HG03064 (cell line): ENCODE measurements at regions not wholly inside any gene's neighbourhood (a gene's known extent, or its start where the extent isn't known, plus 50 kb on each side); places are given as distances from the start of the nearest gene placed in this dataset.
"Not testable (repeated sequence)": the region's sequence is repeated elsewhere in the genome, so short reads cannot be mapped to it uniquely, and the experiment has no call there.

Experiments used
- ATAC-seq: cut with Tn5 transposase; IDR thresholded peaks from one replicate; pipeline ENCODE4 v1.9.1; 2021; ENCODE audit warnings: low read depth; ENCODE audit not compliant: unreplicated experiment

- no peak for ATAC-seq
Measured at GRCh38 chr3:163513149-163513657, 1565.1 kb downstream of the SI start.

GRCh38 chr3:163508206-163508605 is 1570.1 kb downstream of the SI start:
- ATAC-seq, result no peak

- no peak for ATAC-seq
Measured at GRCh38 chr3:163504974-163505373, 1573.3 kb downstream of the SI start.

- ATAC-seq, result not testable (repeated sequence)
Measured at GRCh38 chr3:163499736-163500219, 1578.5 kb downstream of the SI start.

GRCh38 chr3:163498842-163499735 is 1579.2 kb downstream of the SI start:
- ATAC-seq, result not testable (repeated sequence)

GRCh38 chr3:163491714-163492113 is 1586.6 kb downstream of the SI start:
- no peak for ATAC-seq

GRCh38 chr3:163490119-163490518 is 1588.2 kb downstream of the SI start:
- no peak for ATAC-seq

GRCh38 chr3:163482695-163483094 is 1595.6 kb downstream of the SI start:
- no peak for ATAC-seq

GRCh38 chr3:163481738-163482137 is 1596.6 kb downstream of the SI start:
- ATAC-seq, result no peak

GRCh38 chr3:163476179-163476578 is 1602.1 kb downstream of the SI start:
- no peak for ATAC-seq

- ATAC-seq, result no peak
Measured at GRCh38 chr3:163474766-163475165, 1603.5 kb downstream of the SI start.

- ATAC-seq, result no peak
Measured at GRCh38 chr3:163468531-163469335, 1609.6 kb downstream of the SI start.

GRCh38 chr3:163462446-163462845 is 1615.8 kb downstream of the SI start:
- no peak for ATAC-seq

GRCh38 chr3:163450698-163451097 is 1627.6 kb downstream of the SI start:
- ATAC-seq, result no peak

GRCh38 chr3:163438760-163439159 is 1639.5 kb downstream of the SI start:
- ATAC-seq, result no peak

- no peak for ATAC-seq
Measured at GRCh38 chr3:163422671-163423070, 1655.6 kb downstream of the SI start.

GRCh38 chr3:163391407-163392181 is 1686.7 kb downstream of the SI start:
- ATAC-seq, result no peak

- ATAC-seq, result no peak
Measured at GRCh38 chr3:163384383-163384782, 1693.9 kb downstream of the SI start.

GRCh38 chr3:163382183-163382582 is 1696.1 kb downstream of the SI start:
- no peak for ATAC-seq

GRCh38 chr3:163368168-163368567 is 1710.1 kb downstream of the SI start:
- ATAC-seq, result no peak
